Nephron progenitor cell (in vitro differentiated cells): ENCODE measurements at regions not wholly inside any gene's neighbourhood (a gene's known extent, or its start where the extent isn't known, plus 50 kb on each side); places are given as distances from the start of the nearest gene placed in this dataset.

Source experiments
- DNase-seq: peaks from one replicate; pipeline ENCODE4 v3.0.0; 2021
- H3K27ac Mint-ChIP-seq: 2 replicates; pipeline ENCODE4 v1.8.0; 2021; ENCODE audit warnings: mild to moderate bottlenecking, moderate library complexity, mixed read lengths
- H3K27me3 Mint-ChIP-seq: 2 replicates; pipeline ENCODE4 v1.8.0; 2021; ENCODE audit warnings: mild to moderate bottlenecking, low read depth, mixed read lengths; ENCODE audit not compliant: poor library complexity
- H3K36me3 Mint-ChIP-seq: 2 replicates; pipeline ENCODE4 v1.8.0; 2021; ENCODE audit warnings: low read depth, mixed read lengths
- H3K4me1 Mint-ChIP-seq: 2 replicates; pipeline ENCODE4 v1.8.0; 2021; ENCODE audit warnings: mixed read lengths
- H3K4me3 Mint-ChIP-seq: 2 replicates; pipeline ENCODE4 v1.8.0; 2021; ENCODE audit warnings: mild to moderate bottlenecking, moderate library complexity, mixed read lengths
- H3K9me3 Mint-ChIP-seq: 2 replicates; pipeline ENCODE4 v1.8.0; 2021; ENCODE audit warnings: mild to moderate bottlenecking, moderate library complexity, mixed read lengths
- CTCF ChIP-seq: fragments of 200-600 bp; sonication (generic); IDR thresholded peaks from 2 replicates; pipeline ENCODE4 v1.5.0; 2021; ENCODE audit warnings: antibody characterized with exemption

GRCh38 chr5:31047007-31047406 lies 146.5 kb upstream of the CDH6 start:
- Mint-ChIP-seq H3K27ac (no peak overlapping the region), H3K27me3 (peaks cover 5% of the 10 kb centered on the region), H3K9me3 (peaks cover 8% of the 10 kb centered on the region), H3K36me3 (peaks cover 1% of the 10 kb centered on the region), H3K4me3 (no peak overlapping the region), H3K4me1 (peaks cover 5% of the 10 kb centered on the region)
- TF ChIP-seq CTCF = no peak
- DNase-seq = no peak

GRCh38 chr5:31036411-31036810 lies 157.1 kb upstream of the CDH6 start:
- TF ChIP-seq CTCF = no peak
- H3K36me3 Mint-ChIP-seq = peaks cover 5% of the 10 kb centered on the region
- H3K4me3 Mint-ChIP-seq = no peak overlapping the region
- peaks cover 34% of the 10 kb centered on the region for H3K9me3 Mint-ChIP-seq
- H3K27me3 Mint-ChIP-seq = no peaks in the 10 kb centered on the region
- H3K4me1 Mint-ChIP-seq = no peaks in the 10 kb centered on the region
- no peak for DNase-seq
- H3K27ac Mint-ChIP-seq = no peak overlapping the region

- Mint-ChIP-seq H3K27ac (no peak overlapping the region), H3K4me1 (no peaks in the 10 kb centered on the region), H3K36me3 (no peaks in the 10 kb centered on the region), H3K9me3 (peaks cover 7% of the 10 kb centered on the region), H3K27me3 (no peaks in the 10 kb centered on the region), H3K4me3 (no peak overlapping the region)
- no peak for DNase-seq
- no peak for TF ChIP-seq CTCF
Measured at GRCh38 chr5:31033295-31033694, 160.2 kb upstream of the CDH6 start.

GRCh38 chr5:31029925-31030324 lies 163.6 kb upstream of the CDH6 start:
- Mint-ChIP-seq H3K27me3 (no peaks in the 10 kb centered on the region), H3K9me3 (no peaks in the 10 kb centered on the region), H3K27ac (no peak overlapping the region), H3K36me3 (no peaks in the 10 kb centered on the region), H3K4me3 (no peak overlapping the region), H3K4me1 (peaks cover 11% of the 10 kb centered on the region)
- TF ChIP-seq CTCF = no peak
- no peak for DNase-seq

- Mint-ChIP-seq H3K27ac (no peak overlapping the region), H3K36me3 (no peaks in the 10 kb centered on the region), H3K4me3 (no peak overlapping the region), H3K9me3 (no peaks in the 10 kb centered on the region), H3K27me3 (no peaks in the 10 kb centered on the region), H3K4me1 (peaks cover 20% of the 10 kb centered on the region)
- no peak for TF ChIP-seq CTCF
- no peak for DNase-seq
Measured at GRCh38 chr5:31027721-31028120, 165.8 kb upstream of the CDH6 start.

GRCh38 chr5:31023105-31023504 lies 170.4 kb upstream of the CDH6 start:
- Mint-ChIP-seq H3K36me3 (no peaks in the 10 kb centered on the region), H3K27ac (no peak overlapping the region), H3K4me3 (no peak overlapping the region), H3K27me3 (no peaks in the 10 kb centered on the region), H3K9me3 (peaks cover 4% of the 10 kb centered on the region), H3K4me1 (peaks cover 20% of the 10 kb centered on the region)
- no peak for DNase-seq
- TF ChIP-seq CTCF = no peak
